Thyroid gland (tissue), 4 donors: ENCODE measurements at regions not wholly inside any gene's neighbourhood (a gene's known extent, or its start where the extent isn't known, plus 50 kb on each side); places are given as distances from the start of the nearest gene placed in this dataset.

ENCODE experiments used
- DNase-seq, 2 donors: peaks; one replicate each; pipeline ENCODE4 v3.0.0-alpha.2; 2019
- H3K27ac ChIP-seq, 3 donors: fragments of 200-600 bp; sonication (generic); 1 replicate in 2 of 3; 2 replicates in 1 of 3; pipeline ENCODE4 v1.5.1; 2016 to 2019; ENCODE audit warnings: mild to moderate bottlenecking in 1 of 3, moderate library complexity in 1 of 3
- H3K27me3 ChIP-seq: fragments of 200-600 bp; sonication (generic); one replicate; pipeline ENCODE4 v1.5.1; 2019
- H3K36me3 ChIP-seq, 2 donors: fragments of 200-600 bp; sonication (generic); one replicate each; pipeline ENCODE4 v1.5.1; 2016 to 2019
- H3K4me1 ChIP-seq, 2 donors: fragments of 200-600 bp; sonication (generic); one replicate each; pipeline ENCODE4 v1.5.1; 2017 to 2019
- H3K4me3 ChIP-seq, 3 donors: fragments of 200-600 bp; sonication (generic); replicated peaks in 1 of 3; 1 replicate in 2 of 3; 2 replicates in 1 of 3; pipeline ENCODE4 v1.5.1; 2016; ENCODE audit warnings: mild to moderate bottlenecking in 1 of 3
- H3K9me3 ChIP-seq: fragments of 200-600 bp; sonication (generic); one replicate; pipeline ENCODE4 v1.5.1; 2017
- POLR2A ChIP-seq, 2 donors: fragments of 450-650 bp; IDR thresholded peaks; one replicate each; pipeline ENCODE4 v1.6.1; 2017; ENCODE audit warnings: antibody characterized with exemption in 2 of 2, mild to moderate bottlenecking in 2 of 2, moderate library complexity in 1 of 2
- WGBS, 2 donors: methylation state at CpG; one replicate each; pipeline ENCODE4 v1.1.5; 2017; 5-methylcytosine and 5-hydroxymethylcytosine counted together
- intact Hi-C: fragments of 100-400 bp; cut with DNase I; formaldehyde crosslinking; loops from one replicate; pipeline ENCODE4 v1.15.1; 2023
- TF ChIP-seq, protein P1 (sequence below), 6 experiments: fragments of 200-600 bp in 3 of 6; fragments of 450-650 bp in 3 of 6; sonication (generic) in 3 of 6; IDR thresholded peaks; one replicate each; pipeline ENCODE4 v1.5.1; 2016 to 2019; ENCODE audit warnings: antibody characterized with exemption in 6 of 6, mild to moderate bottlenecking in 2 of 6, inconsistent platforms in 1 of 6, moderate library complexity in 1 of 6

DNA sequence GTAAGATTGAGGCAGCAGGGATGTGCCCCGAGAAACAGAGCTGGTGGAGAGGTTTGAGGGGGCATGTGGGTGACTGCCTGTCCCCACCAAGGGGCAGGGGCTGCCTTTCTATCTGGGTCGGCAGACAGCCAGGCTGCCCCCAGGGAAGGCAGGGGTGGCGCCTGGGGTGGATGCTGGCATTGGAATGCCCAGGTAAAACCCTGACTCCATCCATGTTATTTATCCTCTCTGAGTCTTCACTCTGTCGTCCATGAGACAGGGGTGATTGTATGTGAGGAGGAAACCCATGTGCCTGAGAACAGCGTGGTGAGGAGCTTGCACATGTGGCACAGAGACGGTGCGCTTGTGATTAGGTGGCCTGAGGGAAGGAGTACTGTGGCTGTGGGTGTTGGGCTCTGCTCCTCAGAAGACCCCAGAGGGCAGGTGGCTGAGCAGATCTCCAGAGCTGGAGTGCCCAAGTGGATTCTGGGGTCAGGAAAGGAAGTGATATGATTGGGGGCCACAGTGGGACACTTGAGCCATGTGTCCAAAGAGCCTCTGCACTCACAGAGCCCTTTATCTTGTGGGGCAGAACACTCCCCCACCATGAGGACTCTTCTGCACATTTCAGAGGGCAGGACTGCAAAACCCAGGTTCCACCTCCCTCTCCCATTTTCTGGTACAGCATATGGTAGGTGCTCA is 100.4 kb upstream of the RET start:
- no peaks in the 10 kb centered on the region for H3K4me1 ChIP-seq
- H3K9me3 ChIP-seq = no peaks in the 10 kb centered on the region
- 78 to 88% methylated on average over 7 of the region's 7 CpGs for WGBS, 2 donors
- H3K27ac ChIP-seq = no peak overlapping the region
- no peak for DNase-seq
- H3K4me3 ChIP-seq = no peak overlapping the region
- intact Hi-C loops = no loop called here
- TF ChIP-seq, protein P1, sequence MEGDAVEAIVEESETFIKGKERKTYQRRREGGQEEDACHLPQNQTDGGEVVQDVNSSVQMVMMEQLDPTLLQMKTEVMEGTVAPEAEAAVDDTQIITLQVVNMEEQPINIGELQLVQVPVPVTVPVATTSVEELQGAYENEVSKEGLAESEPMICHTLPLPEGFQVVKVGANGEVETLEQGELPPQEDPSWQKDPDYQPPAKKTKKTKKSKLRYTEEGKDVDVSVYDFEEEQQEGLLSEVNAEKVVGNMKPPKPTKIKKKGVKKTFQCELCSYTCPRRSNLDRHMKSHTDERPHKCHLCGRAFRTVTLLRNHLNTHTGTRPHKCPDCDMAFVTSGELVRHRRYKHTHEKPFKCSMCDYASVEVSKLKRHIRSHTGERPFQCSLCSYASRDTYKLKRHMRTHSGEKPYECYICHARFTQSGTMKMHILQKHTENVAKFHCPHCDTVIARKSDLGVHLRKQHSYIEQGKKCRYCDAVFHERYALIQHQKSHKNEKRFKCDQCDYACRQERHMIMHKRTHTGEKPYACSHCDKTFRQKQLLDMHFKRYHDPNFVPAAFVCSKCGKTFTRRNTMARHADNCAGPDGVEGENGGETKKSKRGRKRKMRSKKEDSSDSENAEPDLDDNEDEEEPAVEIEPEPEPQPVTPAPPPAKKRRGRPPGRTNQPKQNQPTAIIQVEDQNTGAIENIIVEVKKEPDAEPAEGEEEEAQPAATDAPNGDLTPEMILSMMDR (IDR thresholded peaks at IDR 0.05) = no peak
- no peaks in the 10 kb centered on the region for H3K36me3 ChIP-seq
- H3K27me3 ChIP-seq = no peaks in the 10 kb centered on the region

DNA sequence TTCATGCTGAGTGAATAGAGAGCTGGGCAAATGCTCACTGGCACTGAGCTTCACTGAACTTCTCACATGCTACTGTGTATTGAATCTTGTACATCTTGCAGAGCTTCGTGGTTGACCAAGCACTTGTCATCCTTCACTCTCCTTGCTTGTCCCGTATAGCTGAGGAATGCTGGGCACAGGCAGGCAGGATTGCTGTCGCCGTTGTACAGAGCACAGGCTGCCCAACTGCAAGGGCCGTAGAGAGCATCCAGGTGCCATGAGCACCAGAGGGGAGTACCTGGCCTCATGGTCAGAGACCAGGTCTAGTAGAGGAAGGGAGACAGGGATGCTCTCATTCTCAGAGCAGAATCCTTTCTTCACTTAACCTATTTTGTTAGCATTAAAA is 99.8 kb upstream of the RET start:
- Histone ChIP-seq H3K27me3 (no peaks in the 10 kb centered on the region), H3K27ac (no peak overlapping the region), H3K36me3 (no peaks in the 10 kb centered on the region), H3K4me1 (no peaks in the 10 kb centered on the region), H3K9me3 (no peaks in the 10 kb centered on the region), H3K4me3 (no peak overlapping the region)
- 51 to 60% methylated on average over 5 of the region's 5 CpGs for WGBS, 2 donors
- intact Hi-C loops = no loop called here
- TF ChIP-seq POLR2A (IDR thresholded peaks at IDR 0.05) = no peak
- TF ChIP-seq, protein P1 (IDR thresholded peaks at IDR 0.05) = no peak
- no peak for DNase-seq

DNA sequence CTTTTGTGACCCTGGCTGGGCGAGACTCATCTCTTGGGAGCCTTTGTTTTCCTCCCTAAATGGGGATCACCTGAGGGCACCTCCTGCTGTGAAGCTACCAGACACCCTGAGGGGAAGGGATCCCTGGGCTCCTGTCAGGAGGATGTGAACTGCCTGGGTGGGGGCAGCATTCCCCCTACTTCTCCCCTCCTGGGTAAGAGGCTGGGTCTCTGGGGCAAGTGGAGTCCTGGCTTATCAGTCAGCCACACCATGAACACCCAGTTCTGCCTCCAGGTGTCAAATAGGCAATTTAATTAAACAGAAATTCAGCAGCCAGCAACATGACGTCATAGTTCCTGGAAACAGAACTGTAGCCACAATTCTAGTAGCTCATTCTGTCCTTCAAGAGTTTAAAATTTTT is 97.7 kb upstream of the RET start:
- H3K4me3 ChIP-seq = no peak overlapping the region
- 61 to 81% methylated on average over 2 of the region's 2 CpGs for WGBS, 2 donors
- no peaks in the 10 kb centered on the region for H3K9me3 ChIP-seq
- no peaks in the 10 kb centered on the region for H3K4me1 ChIP-seq
- H3K27ac ChIP-seq = no peak overlapping the region
- intact Hi-C loops = no loop called here
- TF ChIP-seq, protein P1 (IDR thresholded peaks at IDR 0.05) = no peak
- TF ChIP-seq POLR2A (IDR thresholded peaks at IDR 0.05) = no peak
- no peaks in the 10 kb centered on the region for H3K36me3 ChIP-seq
- DNase-seq = no peak
- H3K27me3 ChIP-seq = no peaks in the 10 kb centered on the region

DNA sequence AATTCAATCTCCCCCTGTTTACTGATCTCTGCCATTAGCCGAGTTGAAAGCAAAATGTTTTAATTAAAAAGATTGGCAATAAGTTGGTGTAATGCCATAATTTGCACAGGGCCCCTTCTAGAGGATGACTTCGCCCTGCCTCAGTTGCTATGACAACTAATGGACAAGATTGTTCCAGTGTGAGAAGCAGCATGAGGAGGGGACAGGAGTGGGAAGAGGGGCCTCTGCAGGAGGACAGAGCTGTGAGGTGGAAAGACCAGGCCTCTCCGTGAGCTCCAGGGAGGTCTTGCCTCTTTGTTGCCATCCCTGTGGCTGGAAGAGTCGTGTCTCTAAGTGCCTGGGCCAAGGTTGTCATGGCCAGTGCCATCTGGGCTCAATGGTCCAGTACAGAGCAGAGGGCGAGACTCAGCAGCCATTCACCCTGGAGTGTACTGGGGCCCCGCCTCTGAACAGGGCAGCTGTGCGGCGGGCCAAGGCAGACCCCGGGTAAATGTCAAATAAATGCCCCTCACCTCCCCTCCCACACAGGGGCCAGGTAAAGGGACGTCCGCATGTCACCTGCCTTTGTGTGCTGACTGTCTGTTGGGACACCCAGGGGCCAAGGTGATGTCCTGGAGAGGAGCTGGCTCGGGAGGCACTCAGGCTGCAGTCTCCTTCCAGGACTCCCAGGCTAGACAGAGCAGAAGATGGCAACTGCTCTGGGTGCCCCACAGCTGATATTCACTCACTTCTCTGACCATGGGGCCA is 97.0 kb upstream of the RET start:
- intact Hi-C loops = no loop called here
- WGBS, 2 donors = 64 to 69% methylated on average over 7 to 12 of the region's 12 CpGs
- no peak for DNase-seq
- H3K27me3 ChIP-seq = no peaks in the 10 kb centered on the region
- no peaks in the 10 kb centered on the region for H3K9me3 ChIP-seq
- no peak for TF ChIP-seq POLR2A (IDR thresholded peaks at IDR 0.05)
- TF ChIP-seq, protein P1 (IDR thresholded peaks at IDR 0.05) = no peak
- H3K4me1 ChIP-seq = no peaks in the 10 kb centered on the region
- H3K36me3 ChIP-seq = no peaks in the 10 kb centered on the region
- H3K27ac ChIP-seq = no peak overlapping the region
- H3K4me3 ChIP-seq = no peak overlapping the region
